ENCODE measurements at regions not wholly inside any gene's neighbourhood (a gene's known extent, or its start where the extent isn't known, plus 50 kb on each side); places are given as distances from the start of the nearest gene placed in this dataset.

DNA sequence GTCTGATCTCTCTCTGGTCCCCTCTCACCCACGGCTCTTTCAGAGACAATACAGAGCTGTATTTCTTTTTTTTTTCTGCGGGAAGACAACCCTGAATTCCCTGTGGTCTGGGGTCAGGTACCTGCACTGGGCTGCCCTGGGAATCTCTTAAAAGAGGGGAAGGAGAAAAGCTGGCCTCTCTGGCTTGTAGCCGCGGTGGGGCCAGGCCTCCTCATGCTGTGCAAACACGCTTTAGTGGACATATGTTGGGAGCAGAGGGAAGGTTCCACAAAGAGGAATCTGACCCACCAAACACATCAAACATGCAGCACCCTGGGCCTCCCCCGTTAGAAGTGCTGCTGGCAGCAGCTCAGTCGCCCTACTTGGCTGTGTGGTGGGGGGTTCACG, 143.7 kb upstream of the ZFHX3 start:
- TF ChIP-seq, protein P1, sequence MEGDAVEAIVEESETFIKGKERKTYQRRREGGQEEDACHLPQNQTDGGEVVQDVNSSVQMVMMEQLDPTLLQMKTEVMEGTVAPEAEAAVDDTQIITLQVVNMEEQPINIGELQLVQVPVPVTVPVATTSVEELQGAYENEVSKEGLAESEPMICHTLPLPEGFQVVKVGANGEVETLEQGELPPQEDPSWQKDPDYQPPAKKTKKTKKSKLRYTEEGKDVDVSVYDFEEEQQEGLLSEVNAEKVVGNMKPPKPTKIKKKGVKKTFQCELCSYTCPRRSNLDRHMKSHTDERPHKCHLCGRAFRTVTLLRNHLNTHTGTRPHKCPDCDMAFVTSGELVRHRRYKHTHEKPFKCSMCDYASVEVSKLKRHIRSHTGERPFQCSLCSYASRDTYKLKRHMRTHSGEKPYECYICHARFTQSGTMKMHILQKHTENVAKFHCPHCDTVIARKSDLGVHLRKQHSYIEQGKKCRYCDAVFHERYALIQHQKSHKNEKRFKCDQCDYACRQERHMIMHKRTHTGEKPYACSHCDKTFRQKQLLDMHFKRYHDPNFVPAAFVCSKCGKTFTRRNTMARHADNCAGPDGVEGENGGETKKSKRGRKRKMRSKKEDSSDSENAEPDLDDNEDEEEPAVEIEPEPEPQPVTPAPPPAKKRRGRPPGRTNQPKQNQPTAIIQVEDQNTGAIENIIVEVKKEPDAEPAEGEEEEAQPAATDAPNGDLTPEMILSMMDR (IDR thresholded peaks at IDR 0.05; ENCODE audit: low read length): no peak
- no peak for TF ChIP-seq EZH2 (IDR thresholded peaks at IDR 0.05; ENCODE audit: borderline replicate concordance, low read length)
- no peaks in the 10 kb centered on the region for H3K9me3 ChIP-seq (ENCODE audit: low read length)
- H3K4me3 ChIP-seq (ENCODE audit: low read depth, low read length, poor library complexity, severe bottlenecking): no peak overlapping the region
- H3K79me2 ChIP-seq (ENCODE audit: insufficient read depth, low read length): no peaks in the 10 kb centered on the region
- H3K27me3 ChIP-seq (ENCODE audit: insufficient read depth, low read length): no peaks in the 10 kb centered on the region
- H3K9ac ChIP-seq (ENCODE audit: low read length): no peak overlapping the region
- no peaks in the 10 kb centered on the region for H3K36me3 ChIP-seq (ENCODE audit: insufficient read depth, low read length)
- no peaks in the 10 kb centered on the region for H3K9me2 ChIP-seq (ENCODE audit: low read depth, low read length)
- H3K4me2 ChIP-seq (ENCODE audit: low read length): no peak overlapping the region
- no peaks in the 10 kb centered on the region for H4K20me1 ChIP-seq (ENCODE audit: insufficient read depth, low read length)
- H3K27ac ChIP-seq (ENCODE audit: low read depth, low read length, poor library complexity, severe bottlenecking): no peak overlapping the region
- H3K4me1 ChIP-seq (ENCODE audit: insufficient read depth, low read length, severe bottlenecking): no peaks in the 10 kb centered on the region
- no peak overlapping the region for H2AFZ ChIP-seq (ENCODE audit: low read length)
- no peaks in the 10 kb centered on the region for H3F3A ChIP-seq (ENCODE audit: insufficient read depth, low read length)

DNA sequence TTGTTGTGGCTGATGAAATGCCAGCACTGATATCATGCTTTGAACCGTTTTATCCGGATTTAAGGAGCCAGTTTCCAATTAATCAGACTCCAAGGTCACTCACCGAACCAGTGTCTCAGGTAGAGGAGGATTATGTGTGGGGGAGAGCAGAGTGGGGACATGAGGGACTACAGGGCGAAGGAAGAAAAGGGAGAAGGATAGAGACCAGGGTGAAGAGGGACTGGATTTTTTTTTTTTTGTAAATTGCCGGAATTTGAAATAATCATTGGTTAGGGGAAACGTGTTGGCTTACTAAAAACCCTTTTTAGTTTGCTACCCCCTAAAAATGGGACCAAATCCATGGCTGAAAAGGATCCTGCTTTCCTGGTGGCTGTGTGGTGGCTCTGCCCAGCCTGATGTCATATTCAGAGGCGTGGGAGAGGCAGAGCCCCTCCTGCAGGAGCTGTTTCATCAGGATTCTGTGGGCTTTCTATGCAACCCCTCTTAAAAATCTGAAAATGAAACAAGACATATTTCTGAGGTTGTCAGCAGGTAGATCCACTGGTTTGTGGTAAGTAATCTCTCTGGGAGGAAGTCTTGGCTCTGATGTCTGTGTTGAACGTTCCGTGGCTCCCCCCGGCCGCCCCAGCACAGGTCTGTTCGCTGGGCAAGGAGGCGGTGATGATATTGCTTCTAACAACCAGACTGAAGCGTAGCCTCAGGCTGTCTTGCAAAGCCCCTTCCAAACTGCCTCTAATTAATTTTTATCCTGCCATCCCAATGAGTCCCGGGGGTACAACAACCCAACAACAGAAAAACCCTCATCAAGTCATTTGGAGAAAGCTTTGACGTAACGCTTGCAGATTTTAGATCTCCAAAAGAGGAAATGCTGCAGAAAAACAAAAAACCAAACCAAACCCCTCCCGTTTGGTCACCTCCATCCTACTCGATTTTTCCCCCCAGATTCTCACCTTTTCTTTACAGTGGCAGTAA, 143.0 kb upstream of the ZFHX3 start:
- Histone ChIP-seq H3K9me2 (ENCODE audit: low read depth, low read length) (no peaks in the 10 kb centered on the region), H4K20me1 (ENCODE audit: insufficient read depth, low read length) (no peaks in the 10 kb centered on the region), H2AFZ (ENCODE audit: low read length) (no peak overlapping the region), H3K4me1 (ENCODE audit: insufficient read depth, low read length, severe bottlenecking) (no peaks in the 10 kb centered on the region), H3K9ac (ENCODE audit: low read length) (no peak overlapping the region), H3K9me3 (ENCODE audit: low read length) (no peaks in the 10 kb centered on the region), H3K27ac (ENCODE audit: low read depth, low read length, poor library complexity, severe bottlenecking) (no peak overlapping the region), H3K4me3 (ENCODE audit: low read depth, low read length, poor library complexity, severe bottlenecking) (no peak overlapping the region), H3F3A (ENCODE audit: insufficient read depth, low read length) (no peaks in the 10 kb centered on the region), H3K27me3 (ENCODE audit: insufficient read depth, low read length) (no peaks in the 10 kb centered on the region), H3K4me2 (ENCODE audit: low read length) (no peak overlapping the region), H3K36me3 (ENCODE audit: insufficient read depth, low read length) (no peaks in the 10 kb centered on the region), H3K79me2 (ENCODE audit: insufficient read depth, low read length) (no peaks in the 10 kb centered on the region)
- no peak for TF ChIP-seq EZH2 (IDR thresholded peaks at IDR 0.05; ENCODE audit: borderline replicate concordance, low read length)
- TF ChIP-seq, protein P1 (IDR thresholded peaks at IDR 0.05; ENCODE audit: low read length): no peak

DNA sequence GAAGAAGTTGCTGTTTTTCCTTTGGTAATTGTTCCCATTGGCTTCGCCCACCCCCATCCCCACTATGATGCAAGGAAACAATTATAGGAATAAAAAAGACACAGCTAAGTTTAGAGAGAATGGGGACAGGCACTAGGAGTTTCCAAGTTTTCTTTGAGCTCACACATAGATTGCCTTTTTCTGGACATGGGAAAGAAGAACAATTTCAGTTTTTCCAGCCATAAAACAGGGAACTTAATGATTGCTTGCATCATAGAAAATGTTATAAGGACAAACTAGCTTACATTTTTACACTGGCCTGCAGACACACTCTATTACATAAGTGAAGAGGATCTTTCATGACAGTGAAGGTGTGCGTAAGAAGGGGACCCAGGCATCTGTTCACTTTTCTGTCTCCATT, 142.3 kb upstream of the ZFHX3 start:
- Histone ChIP-seq H3K4me1 (ENCODE audit: insufficient read depth, low read length, severe bottlenecking) (no peaks in the 10 kb centered on the region), H3K27ac (ENCODE audit: low read depth, low read length, poor library complexity, severe bottlenecking) (no peak overlapping the region), H3K9me3 (ENCODE audit: low read length) (no peaks in the 10 kb centered on the region), H2AFZ (ENCODE audit: low read length) (no peak overlapping the region), H3F3A (ENCODE audit: insufficient read depth, low read length) (no peaks in the 10 kb centered on the region), H3K36me3 (ENCODE audit: insufficient read depth, low read length) (no peaks in the 10 kb centered on the region), H3K9ac (ENCODE audit: low read length) (no peak overlapping the region), H3K9me2 (ENCODE audit: low read depth, low read length) (no peaks in the 10 kb centered on the region), H4K20me1 (ENCODE audit: insufficient read depth, low read length) (no peaks in the 10 kb centered on the region), H3K79me2 (ENCODE audit: insufficient read depth, low read length) (no peaks in the 10 kb centered on the region), H3K27me3 (ENCODE audit: insufficient read depth, low read length) (no peaks in the 10 kb centered on the region), H3K4me3 (ENCODE audit: low read depth, low read length, poor library complexity, severe bottlenecking) (no peak overlapping the region), H3K4me2 (ENCODE audit: low read length) (no peak overlapping the region)
- TF ChIP-seq EZH2 (IDR thresholded peaks at IDR 0.05; ENCODE audit: borderline replicate concordance, low read length): no peak
- TF ChIP-seq, protein P1 (IDR thresholded peaks at IDR 0.05; ENCODE audit: low read length): no peak
